PC-9 (cell line): ENCODE measurements at regions not wholly inside any gene's neighbourhood (a gene's known extent, or its start where the extent isn't known, plus 50 kb on each side); places are given as distances from the start of the nearest gene placed in this dataset.

ENCODE experiments used
- EZH2 ChIP-seq: fragments of 200-600 bp; sonication (generic); IDR thresholded peaks from 2 replicates; pipeline ENCODE4 v1.8.0; 2017; ENCODE audit warnings: antibody characterized with exemption, low read depth
- TF ChIP-seq, protein P1 (sequence below): fragments of 200-600 bp; sonication (generic); conservative IDR thresholded peaks from 2 replicates; pipeline ENCODE4 v1.6.1; 2017; ENCODE audit warnings: mixed run types, antibody characterized with exemption, mild to moderate bottlenecking, moderate library complexity

DNA sequence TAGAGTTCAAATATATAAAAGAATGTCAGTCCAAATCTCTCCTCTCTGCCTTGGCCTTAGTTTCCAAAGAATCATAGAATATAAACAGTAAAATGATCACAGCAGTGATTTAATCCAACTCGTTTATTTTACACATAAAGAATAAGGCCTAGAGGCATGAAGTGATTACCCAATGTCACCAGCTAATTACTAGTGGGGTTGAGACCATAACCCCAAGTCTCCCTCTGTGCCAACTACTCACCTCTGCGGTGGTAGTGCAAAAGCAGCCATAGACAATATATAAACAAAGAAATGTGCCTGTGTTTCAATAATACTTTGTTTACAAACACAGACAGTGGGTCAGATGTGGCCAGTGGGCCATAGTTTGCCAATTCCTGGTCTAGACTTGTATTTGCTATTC is 96.6 kb upstream of the FAT3 start:
- TF ChIP-seq, protein P1, sequence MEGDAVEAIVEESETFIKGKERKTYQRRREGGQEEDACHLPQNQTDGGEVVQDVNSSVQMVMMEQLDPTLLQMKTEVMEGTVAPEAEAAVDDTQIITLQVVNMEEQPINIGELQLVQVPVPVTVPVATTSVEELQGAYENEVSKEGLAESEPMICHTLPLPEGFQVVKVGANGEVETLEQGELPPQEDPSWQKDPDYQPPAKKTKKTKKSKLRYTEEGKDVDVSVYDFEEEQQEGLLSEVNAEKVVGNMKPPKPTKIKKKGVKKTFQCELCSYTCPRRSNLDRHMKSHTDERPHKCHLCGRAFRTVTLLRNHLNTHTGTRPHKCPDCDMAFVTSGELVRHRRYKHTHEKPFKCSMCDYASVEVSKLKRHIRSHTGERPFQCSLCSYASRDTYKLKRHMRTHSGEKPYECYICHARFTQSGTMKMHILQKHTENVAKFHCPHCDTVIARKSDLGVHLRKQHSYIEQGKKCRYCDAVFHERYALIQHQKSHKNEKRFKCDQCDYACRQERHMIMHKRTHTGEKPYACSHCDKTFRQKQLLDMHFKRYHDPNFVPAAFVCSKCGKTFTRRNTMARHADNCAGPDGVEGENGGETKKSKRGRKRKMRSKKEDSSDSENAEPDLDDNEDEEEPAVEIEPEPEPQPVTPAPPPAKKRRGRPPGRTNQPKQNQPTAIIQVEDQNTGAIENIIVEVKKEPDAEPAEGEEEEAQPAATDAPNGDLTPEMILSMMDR = no peak
- no peak for TF ChIP-seq EZH2
